ENCODE measurements at regions not wholly inside any gene's neighbourhood (a gene's known extent, or its start where the extent isn't known, plus 50 kb on each side); places are given as distances from the start of the nearest gene placed in this dataset.
"Not testable (repeated sequence)": the region's sequence is repeated elsewhere in the genome, so short reads cannot be mapped to it uniquely, and the experiment has no call there.

DNA sequence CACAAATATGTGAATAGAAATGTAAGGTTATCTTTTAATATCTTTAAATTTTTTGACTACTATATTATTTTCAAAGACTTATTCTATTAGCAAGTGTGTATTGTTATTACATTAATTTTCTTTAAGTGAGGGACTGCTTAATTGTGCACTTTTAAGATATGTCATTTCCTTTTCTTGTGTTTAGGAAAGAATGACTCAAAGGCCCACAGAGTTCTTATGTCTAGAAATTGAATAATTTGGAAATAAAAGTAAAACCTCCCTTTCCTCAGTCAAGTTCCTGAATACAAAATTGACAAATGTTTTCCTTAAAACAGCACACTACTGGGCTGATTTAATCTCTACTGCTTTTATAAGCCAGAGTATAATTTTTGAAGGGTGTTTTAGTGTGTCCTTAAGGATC, 169.7 kb downstream of the TMEM47 start:
- TF ChIP-seq CTCF (IDR thresholded peaks at IDR 0.05; ENCODE audit: low read depth, low read length, poor library complexity, severe bottlenecking) (no peak), EZH2phosphoT487 (IDR thresholded peaks at IDR 0.05; ENCODE audit: borderline replicate concordance, low read length) (no peak)
- H3K79me2 ChIP-seq (ENCODE audit: control insufficient read depth, low read length): no peaks in the 10 kb centered on the region
- H3K9me3 ChIP-seq (ENCODE audit: control insufficient read depth, insufficient read depth, low read length): no peaks in the 10 kb centered on the region
- H3K4me1 ChIP-seq (ENCODE audit: control insufficient read depth, low read length): no peaks in the 10 kb centered on the region
- no peak overlapping the region for H3K4me2 ChIP-seq (ENCODE audit: low read length)
- no peaks in the 10 kb centered on the region for H3K36me3 ChIP-seq (ENCODE audit: control insufficient read depth, low read length)
- no peaks in the 10 kb centered on the region for H3K9me2 ChIP-seq (replicated peaks; ENCODE audit: control insufficient read depth, low read length)
- H3F3A ChIP-seq (ENCODE audit: control insufficient read depth, insufficient read depth): no peaks in the 10 kb centered on the region
- H3K27ac ChIP-seq (ENCODE audit: low read depth, low read length): no peak overlapping the region
- no peaks in the 10 kb centered on the region for H3K27me3 ChIP-seq (ENCODE audit: control insufficient read depth, low read length)
- no peaks in the 10 kb centered on the region for H4K20me1 ChIP-seq (ENCODE audit: control insufficient read depth, insufficient read depth, low read depth, low read length)
- H3K4me3 ChIP-seq (ENCODE audit: low read length): no peak overlapping the region

DNA sequence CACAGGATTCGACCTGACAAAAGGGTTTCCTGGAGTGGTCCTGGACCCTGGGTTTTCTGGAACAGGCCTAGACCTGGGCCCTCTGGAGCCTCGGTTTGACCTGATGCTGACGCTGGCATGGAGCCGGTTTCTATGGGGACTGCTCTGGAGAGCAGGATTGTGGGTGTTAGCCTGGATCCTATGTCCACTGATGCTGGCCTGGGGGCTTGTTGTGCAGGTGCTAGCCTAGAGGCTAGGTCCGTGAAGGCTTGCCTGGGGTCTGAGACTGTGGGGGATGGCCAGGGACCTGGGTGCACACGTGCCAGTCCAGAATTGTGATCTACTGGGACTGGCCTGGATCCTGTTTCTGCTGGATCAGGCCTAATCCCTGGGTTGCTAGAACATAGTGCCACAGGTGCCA, 173.1 kb downstream of the TMEM47 start:
- H3K79me2 ChIP-seq (ENCODE audit: control insufficient read depth, low read length): no peaks in the 10 kb centered on the region
- H3K9me2 ChIP-seq (replicated peaks; ENCODE audit: control insufficient read depth, low read length): no peaks in the 10 kb centered on the region
- H3K4me3 ChIP-seq (ENCODE audit: low read length): no peak overlapping the region
- H3K9me3 ChIP-seq (ENCODE audit: control insufficient read depth, insufficient read depth, low read length): no peaks in the 10 kb centered on the region
- H3K36me3 ChIP-seq (ENCODE audit: control insufficient read depth, low read length): no peaks in the 10 kb centered on the region
- H3K27ac ChIP-seq (ENCODE audit: low read depth, low read length): no peak overlapping the region
- no peaks in the 10 kb centered on the region for H3K4me1 ChIP-seq (ENCODE audit: control insufficient read depth, low read length)
- no peaks in the 10 kb centered on the region for H3K27me3 ChIP-seq (ENCODE audit: control insufficient read depth, low read length)
- TF ChIP-seq CTCF (IDR thresholded peaks at IDR 0.05; ENCODE audit: low read depth, low read length, poor library complexity, severe bottlenecking) (no peak), EZH2phosphoT487 (IDR thresholded peaks at IDR 0.05; ENCODE audit: borderline replicate concordance, low read length) (no peak)
- no peak overlapping the region for H3K4me2 ChIP-seq (ENCODE audit: low read length)
- H3F3A ChIP-seq (ENCODE audit: control insufficient read depth, insufficient read depth): no peaks in the 10 kb centered on the region
- H4K20me1 ChIP-seq (ENCODE audit: control insufficient read depth, insufficient read depth, low read depth, low read length): no peaks in the 10 kb centered on the region

GRCh38 chrX:34470507-34470906, 186.6 kb downstream of the TMEM47 start:
- Histone ChIP-seq H3K36me3 (ENCODE audit: control insufficient read depth, low read length) (no peaks in the 10 kb centered on the region), H3K9me2 (replicated peaks; ENCODE audit: control insufficient read depth, low read length) (no peaks in the 10 kb centered on the region), H3K4me1 (ENCODE audit: control insufficient read depth, low read length) (no peaks in the 10 kb centered on the region), H3K4me2 (ENCODE audit: low read length) (no peak overlapping the region), H3K9me3 (ENCODE audit: control insufficient read depth, insufficient read depth, low read length) (no peaks in the 10 kb centered on the region), H4K20me1 (ENCODE audit: control insufficient read depth, insufficient read depth, low read depth, low read length) (no peaks in the 10 kb centered on the region), H3K27me3 (ENCODE audit: control insufficient read depth, low read length) (no peaks in the 10 kb centered on the region), H3F3A (ENCODE audit: control insufficient read depth, insufficient read depth) (no peaks in the 10 kb centered on the region), H3K27ac (ENCODE audit: low read depth, low read length) (no peak overlapping the region), H3K79me2 (ENCODE audit: control insufficient read depth, low read length) (no peaks in the 10 kb centered on the region), H3K4me3 (ENCODE audit: low read length) (no peak overlapping the region)
- TF ChIP-seq EZH2phosphoT487 (IDR thresholded peaks at IDR 0.05; ENCODE audit: borderline replicate concordance, low read length) (no peak), CTCF (IDR thresholded peaks at IDR 0.05; ENCODE audit: low read depth, low read length, poor library complexity, severe bottlenecking) (no peak)

DNA sequence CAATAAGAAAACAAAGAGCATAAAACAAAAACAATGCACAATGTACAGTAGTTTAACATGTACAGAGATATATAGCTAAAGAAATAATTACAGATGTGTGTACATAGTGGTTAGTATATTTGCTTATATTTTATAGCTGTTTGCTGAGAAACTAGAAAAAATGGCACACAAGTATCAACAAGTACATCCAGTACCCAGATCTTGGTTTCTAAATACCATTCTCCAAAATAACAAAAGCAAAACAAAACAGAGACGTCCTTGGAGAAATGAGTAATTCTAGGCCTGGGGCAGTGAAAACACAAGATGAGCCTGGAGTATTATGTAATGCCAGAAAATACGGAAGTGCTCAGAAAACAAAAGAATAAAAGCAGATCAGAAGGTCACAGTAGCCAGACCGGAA, 189.6 kb downstream of the TMEM47 start:
- no peak overlapping the region for H3K4me3 ChIP-seq (ENCODE audit: low read length)
- H3K9me3 ChIP-seq (ENCODE audit: control insufficient read depth, insufficient read depth, low read length): no peaks in the 10 kb centered on the region
- H3F3A ChIP-seq (ENCODE audit: control insufficient read depth, insufficient read depth): no peaks in the 10 kb centered on the region
- no peak for TF ChIP-seq EZH2phosphoT487 (IDR thresholded peaks at IDR 0.05; ENCODE audit: borderline replicate concordance, low read length)
- TF ChIP-seq CTCF (IDR thresholded peaks at IDR 0.05; ENCODE audit: low read depth, low read length, poor library complexity, severe bottlenecking): no peak
- H3K79me2 ChIP-seq (ENCODE audit: control insufficient read depth, low read length): no peaks in the 10 kb centered on the region
- H3K27ac ChIP-seq (ENCODE audit: low read depth, low read length): no peak overlapping the region
- no peaks in the 10 kb centered on the region for H3K27me3 ChIP-seq (ENCODE audit: control insufficient read depth, low read length)
- H4K20me1 ChIP-seq (ENCODE audit: control insufficient read depth, insufficient read depth, low read depth, low read length): no peaks in the 10 kb centered on the region
- H3K36me3 ChIP-seq (ENCODE audit: control insufficient read depth, low read length): no peaks in the 10 kb centered on the region
- no peaks in the 10 kb centered on the region for H3K4me1 ChIP-seq (ENCODE audit: control insufficient read depth, low read length)
- H3K4me2 ChIP-seq (ENCODE audit: low read length): no peak overlapping the region
- no peaks in the 10 kb centered on the region for H3K9me2 ChIP-seq (replicated peaks; ENCODE audit: control insufficient read depth, low read length)

GRCh38 chrX:34463220-34463619, 193.9 kb downstream of the TMEM47 start:
- not testable (repeated sequence) for H4K20me1 ChIP-seq (ENCODE audit: control insufficient read depth, insufficient read depth, low read depth, low read length); H3K4me3 ChIP-seq (ENCODE audit: low read length); H3F3A ChIP-seq (ENCODE audit: control insufficient read depth, insufficient read depth); H3K27me3 ChIP-seq (ENCODE audit: control insufficient read depth, low read length); H3K27ac ChIP-seq (ENCODE audit: low read depth, low read length); H3K36me3 ChIP-seq (ENCODE audit: control insufficient read depth, low read length); H3K9me2 ChIP-seq (replicated peaks; ENCODE audit: control insufficient read depth, low read length); H3K79me2 ChIP-seq (ENCODE audit: control insufficient read depth, low read length); H3K9me3 ChIP-seq (ENCODE audit: control insufficient read depth, insufficient read depth, low read length); H3K4me2 ChIP-seq (ENCODE audit: low read length); H3K4me1 ChIP-seq (ENCODE audit: control insufficient read depth, low read length)
